SK-N-MC (cell line): ENCODE measurements at regions not wholly inside any gene's neighbourhood (a gene's known extent, or its start where the extent isn't known, plus 50 kb on each side); places are given as distances from the start of the nearest gene placed in this dataset.

Experiments used
- EZH2 ChIP-seq: fragments of 200-600 bp; sonication (generic); IDR thresholded peaks from one replicate; pipeline ENCODE4 v1.6.1; 2017; ENCODE audit warnings: antibody characterized with exemption
- POLR2AphosphoS5 ChIP-seq: IDR thresholded peaks from 2 replicates; pipeline ENCODE4 v1.6.1; 2012; ENCODE audit warnings: mild to moderate bottlenecking, low read depth, low read length, borderline replicate concordance

DNA sequence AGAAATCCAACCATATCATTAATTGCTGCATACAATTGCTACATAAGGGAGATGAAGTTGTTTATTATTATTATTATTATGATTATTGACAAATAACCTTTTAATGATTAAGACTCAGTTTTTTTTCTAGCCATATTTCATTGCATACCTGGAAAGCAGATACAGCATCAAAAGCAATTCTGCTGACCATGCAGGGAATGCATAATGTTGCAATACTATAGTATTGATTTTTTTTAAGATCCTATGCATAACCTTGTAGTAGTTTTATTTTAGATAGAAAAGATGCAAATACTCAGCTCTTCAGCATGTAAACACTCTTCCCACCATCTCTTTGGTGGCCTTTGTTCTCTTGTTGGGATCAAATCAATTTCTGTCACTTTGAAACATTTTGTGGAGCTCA is 300.9 kb upstream of the MAP3K7 start:
- TF ChIP-seq POLR2AphosphoS5 (no peak), EZH2 (no peak)
